ENCODE measurements at regions not wholly inside any gene's neighbourhood (a gene's known extent, or its start where the extent isn't known, plus 50 kb on each side); places are given as distances from the start of the nearest gene placed in this dataset.
A peak's percentile ranks its signal among the peaks of the same experiment; 100 is the strongest.

- DNase-seq = no peak
Observed at GRCh38 chr17:72479113-72479512, 358.3 kb downstream of the SOX9 start.

DNA sequence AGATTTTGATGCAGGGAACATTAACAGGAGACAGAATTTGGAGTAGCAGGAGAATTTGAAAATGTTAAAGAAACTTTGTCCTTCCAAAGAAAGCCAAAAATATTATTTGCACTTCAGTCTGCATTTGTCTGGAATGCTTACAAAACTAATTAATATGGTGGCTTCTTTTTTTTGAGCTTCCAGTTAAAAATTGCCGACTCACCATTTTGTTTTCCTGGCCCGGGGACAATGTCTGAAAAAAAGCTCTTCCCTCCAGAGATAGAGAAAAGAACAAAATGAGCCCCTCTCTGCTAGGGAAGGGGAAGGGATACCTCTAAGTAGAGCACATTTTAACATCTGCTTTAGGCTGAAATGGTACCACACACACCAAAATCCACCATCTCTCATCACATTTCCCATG is 360.8 kb downstream of the SOX9 start:
- no peak for DNase-seq

GRCh38 chr17:72485596-72485995 is 364.8 kb downstream of the SOX9 start:
- DNase-seq = no peak

DNA sequence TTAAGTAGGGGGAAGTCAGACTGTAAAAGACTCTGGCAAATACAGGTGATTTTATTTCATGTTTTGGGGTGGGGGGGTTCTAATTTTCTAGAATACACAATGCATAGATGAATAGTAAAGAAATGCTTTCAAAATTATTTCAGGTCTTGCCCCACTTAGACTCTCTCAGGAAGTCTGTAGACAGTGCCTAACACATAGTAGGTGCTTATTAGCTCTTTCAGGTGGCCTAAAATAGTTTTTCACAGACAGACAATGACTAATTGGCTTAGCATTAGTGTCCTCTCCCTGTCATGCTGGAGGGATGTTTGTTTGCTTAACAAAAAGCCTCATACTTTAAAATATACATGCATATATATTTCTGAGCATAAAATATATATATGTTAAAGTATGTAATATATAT is 366.0 kb downstream of the SOX9 start:
- no peak for DNase-seq

DNA sequence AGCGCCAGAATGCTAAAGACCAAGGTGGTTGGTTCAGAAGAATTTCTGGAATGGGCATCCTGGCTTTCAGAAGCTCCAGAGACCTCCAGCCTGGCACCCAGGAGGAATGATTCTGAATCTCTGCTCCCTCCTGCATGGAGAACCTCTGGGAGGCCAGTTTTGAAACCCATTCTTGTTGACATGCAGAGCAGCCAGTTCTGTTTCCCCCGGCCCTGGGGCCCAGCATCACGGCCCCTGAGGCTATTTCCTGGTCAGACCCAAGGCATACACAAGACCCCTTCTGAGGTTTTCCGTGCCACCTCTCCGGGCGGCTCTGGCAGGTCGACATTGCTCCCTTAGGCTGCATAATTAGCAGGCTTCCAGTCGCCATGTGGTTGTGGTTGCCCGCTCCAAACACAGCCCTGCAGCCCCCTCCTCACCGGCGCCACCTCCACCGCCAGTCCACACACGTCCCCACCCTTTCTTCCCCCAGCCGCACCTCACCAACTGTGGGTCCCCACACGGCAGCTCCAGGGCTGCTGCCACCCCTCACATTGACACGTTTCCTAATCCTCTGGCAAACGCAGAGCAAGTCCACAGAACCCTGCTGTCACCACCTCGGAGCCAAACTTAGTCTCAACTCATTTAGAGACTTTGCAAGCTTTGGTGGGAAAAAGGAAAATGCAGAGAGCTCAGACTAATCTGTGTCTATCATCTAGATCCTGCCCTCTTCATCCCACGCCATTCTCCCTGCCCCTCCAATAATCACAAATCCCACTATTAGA is 367.1 kb downstream of the SOX9 start:
- DNase-seq = no peak

DNA sequence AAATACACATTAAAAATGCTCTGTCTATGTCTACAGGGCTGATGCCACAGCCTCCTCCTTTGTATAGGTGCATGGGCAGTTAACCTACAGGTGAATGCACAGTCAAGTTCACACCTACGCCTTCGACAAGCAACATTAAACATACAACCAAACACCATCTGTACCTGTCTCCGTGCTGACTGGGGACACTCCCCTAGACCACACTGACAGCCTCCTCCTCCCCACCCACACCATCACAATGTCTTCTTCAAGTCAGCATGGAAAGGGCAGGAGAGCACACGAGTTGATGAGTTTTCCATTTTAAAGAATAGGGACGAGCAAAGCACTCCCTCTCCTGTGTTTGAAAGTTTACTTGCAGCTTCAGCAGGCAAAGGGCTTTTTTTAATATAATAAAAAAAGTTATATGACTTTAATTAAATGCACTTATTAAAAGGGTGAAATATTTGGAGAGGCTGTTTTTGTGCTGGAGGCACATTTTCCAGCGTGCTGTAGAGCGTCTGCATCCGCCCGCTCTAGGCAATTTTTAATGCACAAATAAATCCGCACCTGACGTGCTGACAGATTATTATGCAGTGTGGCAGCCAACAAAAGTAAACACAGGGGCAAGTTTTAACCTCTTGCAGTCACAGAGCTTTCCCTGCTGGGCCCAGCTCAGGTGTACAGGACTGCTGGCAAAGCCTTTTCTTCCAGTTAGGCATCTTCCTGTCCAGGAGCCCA is 367.9 kb downstream of the SOX9 start:
- DNase-seq = no peak

DNA sequence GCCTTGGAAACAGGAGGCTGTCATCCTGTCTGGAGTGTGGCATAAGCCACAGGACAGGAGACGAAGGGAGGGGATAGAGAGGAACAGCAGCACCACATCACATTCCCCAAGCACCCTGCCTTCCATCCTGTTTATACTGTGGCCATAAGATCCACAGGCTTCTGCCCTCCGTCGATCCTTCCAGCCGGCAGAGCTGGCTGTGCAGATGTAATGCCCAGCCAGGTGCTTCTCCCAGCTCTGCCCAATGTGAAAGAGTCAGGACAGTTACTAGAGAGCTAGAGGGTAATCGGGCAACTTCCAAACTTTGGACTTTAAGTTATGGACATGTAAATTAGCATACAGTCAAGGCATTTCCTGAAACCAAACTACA is 368.4 kb downstream of the SOX9 start:
- no peak for DNase-seq

DNA sequence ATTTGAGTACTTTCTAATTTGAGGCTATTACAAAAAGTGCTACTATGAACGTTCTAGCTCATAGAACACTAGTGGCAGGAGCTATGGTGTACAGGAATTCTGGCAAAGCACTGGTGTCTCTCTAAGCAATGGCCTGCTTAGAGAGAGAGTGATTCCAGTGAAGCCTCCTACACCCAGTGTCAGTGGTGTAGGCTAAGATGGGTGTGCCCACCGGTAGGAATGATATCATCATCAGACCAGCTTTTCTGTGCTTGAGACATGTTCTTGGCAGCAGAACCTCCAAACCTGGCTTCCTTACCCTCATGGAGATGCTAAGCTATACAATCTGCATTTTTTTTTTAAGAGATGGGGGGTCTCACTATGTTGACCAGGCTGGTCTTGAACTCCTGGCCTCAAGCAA is 370.3 kb downstream of the SOX9 start:
- no peak for DNase-seq

GRCh38 chr17:72492494-72492893 is 371.7 kb downstream of the SOX9 start:
- DNase-seq = no peak

- DNase-seq = no peak
Observed at GRCh38 chr17:72492941-72493340, 372.1 kb downstream of the SOX9 start.

- DNase-seq = no peak
Observed at GRCh38 chr17:72494566-72494965, 373.7 kb downstream of the SOX9 start.

- no peak for DNase-seq
Observed at GRCh38 chr17:72496461-72496860, 375.6 kb downstream of the SOX9 start.

DNA sequence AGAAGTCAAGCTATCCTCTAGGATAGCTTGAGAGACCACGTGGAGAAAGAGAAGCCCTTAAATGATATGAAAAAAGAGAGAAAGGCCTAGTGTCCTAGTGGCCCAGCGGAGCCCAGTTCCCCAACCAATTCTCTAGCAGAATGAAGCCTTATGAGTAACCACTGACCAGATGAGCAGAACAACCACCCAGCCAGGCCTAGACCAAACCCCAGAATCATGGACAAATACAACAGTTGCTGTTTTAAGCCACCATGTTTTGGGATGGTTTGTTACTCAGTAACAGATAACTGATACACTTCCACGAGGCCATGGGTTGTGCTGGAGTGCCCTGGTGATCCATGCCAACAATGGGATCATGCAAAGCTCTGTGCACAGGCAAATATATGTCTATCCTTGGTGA is 377.1 kb downstream of the SOX9 start:
- DNase-seq = no peak

DNA sequence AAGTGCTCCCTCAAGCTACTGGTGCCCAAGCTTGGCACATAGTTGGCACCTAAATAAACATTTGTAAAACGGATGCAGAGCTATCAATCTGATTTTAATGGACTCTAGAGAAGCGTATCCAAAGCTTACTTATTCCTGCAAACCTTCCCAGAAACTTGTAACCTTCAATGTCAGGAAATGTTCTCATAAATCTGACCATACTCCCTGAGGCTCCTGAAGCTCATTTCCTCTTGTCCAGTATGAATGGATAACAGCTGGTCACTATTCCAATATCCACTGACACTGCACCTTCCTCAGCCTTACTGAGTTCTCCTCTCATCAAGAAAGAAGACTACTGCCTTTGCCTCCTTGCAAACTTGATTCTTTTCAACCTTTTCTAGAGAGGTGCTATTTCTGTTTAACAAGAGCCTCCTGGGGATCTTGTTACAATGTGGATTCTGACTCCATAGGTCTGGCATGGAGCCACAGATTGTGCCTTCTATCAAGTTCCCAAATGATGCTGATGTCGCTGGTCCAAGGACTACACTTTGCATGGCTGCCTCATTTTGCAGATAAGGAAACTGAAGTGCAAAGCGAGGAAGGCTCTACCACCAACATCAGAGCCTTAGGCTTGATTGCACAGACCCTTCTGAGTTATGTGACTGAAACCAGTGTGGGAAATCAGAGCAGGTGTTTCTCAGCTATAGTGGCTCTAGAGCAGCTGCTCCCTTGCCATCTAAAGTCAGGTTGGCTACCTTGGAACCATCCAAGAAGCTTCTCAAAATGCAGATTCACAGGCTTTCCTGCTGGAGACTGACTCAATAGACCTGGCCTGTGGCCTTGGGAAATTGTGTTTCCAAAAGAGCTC is 377.8 kb downstream of the SOX9 start:
- DNase-seq = no peak

- peak; percentile 63 for DNase-seq
Observed at GRCh38 chr17:72501404-72502370, 380.9 kb downstream of the SOX9 start.

GRCh38 chr17:72502371-72503341 is 381.8 kb downstream of the SOX9 start:
- no peak for DNase-seq

DNA sequence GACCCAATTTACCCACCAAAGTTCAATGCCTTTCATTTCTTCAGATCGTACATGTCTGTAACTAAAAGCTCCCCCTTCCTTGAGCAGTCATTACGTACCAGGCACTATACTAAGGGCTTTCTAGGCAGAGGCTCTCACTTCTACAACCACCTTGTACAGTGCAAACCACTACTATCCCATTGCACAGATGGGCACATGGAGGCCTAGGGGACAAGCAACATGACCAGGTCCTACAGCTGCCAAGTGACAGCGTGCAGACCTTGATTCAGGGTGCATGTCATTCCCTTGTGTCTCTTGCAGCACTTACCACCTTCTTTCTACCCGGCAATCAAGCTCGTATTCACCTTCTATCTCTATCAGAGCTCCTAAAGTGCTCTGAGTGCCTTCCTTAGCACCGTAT is 382.7 kb downstream of the SOX9 start:
- no peak for DNase-seq

GRCh38 chr17:72504783-72505182 is 384.0 kb downstream of the SOX9 start:
- no peak for DNase-seq

DNA sequence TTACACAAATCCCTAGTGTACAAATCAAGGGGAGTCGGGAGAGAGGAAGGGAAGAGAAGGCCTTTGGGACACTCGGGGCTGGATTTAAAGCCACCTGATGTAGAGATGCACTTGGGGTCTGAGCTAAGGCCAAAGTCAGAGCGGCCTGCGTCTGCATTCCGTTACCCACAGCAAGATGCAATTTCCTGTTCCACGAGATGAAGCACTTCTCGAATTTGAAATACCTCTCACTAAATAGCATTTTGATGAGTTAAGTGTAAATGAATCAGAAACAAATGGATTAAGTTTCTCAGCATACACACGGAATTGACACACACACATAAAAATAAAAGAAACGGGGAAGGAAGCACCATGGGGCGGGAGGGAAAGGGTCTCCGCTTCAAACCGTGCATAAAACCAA is 386.0 kb downstream of the SOX9 start:
- DNase-seq = no peak

DNA sequence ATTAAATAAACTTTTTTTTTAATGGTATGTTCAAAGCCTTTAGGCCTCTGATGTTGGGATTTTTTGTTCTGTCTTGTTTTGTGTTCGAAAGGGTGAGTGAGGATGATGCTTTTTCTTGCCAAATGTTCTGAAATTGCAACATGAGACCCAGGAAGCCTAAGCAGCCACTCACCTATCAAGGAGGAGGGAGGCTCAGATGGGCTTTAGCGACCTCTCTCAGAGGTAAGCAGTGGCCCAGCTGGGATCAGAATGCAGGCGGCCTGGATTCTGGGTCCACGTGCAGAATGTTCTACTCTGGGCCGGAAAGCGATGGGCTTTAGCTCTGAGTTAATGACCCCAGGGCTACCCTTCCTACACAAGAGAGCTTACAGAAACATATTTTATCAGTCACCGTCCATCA is 386.6 kb downstream of the SOX9 start:
- DNase-seq = no peak

DNA sequence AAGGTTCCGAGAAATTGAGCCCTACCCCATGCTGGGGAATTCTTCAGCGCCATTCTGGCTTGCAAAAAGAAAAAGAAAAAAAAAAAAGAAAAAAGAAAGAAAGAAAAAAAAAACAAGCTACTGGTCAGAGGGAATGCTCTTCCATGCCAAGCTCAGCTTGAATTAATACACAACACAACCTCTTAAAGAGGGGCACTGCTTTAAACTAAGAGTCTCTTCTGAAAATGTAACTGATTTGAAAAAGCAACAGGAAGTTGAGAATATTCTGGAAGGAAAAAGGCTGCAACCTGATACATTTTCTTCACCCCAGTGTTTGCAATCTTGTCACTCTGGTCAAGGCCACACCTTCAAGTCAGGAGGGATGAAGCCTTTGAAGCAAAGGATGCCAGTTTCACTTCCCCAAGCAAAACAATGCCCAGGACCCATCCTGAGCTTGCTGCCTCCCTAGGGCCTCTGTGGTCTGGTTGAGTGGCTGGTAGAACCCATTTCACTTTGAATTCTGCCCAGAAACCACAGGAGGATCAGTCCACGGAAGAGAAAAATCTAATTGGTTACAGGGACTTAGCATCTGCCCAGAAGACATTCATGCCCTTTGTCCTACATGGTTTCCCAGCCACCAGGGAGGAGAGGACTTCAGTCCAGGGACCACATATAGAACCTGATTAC is 389.7 kb downstream of the SOX9 start:
- DNase-seq = no peak

All from NCI-H446 treated with DMSO at 0.1 percent for 48 hours (cell line).